GM12878 (cell line): ENCODE measurements at regions not wholly inside any gene's neighbourhood (a gene's known extent, or its start where the extent isn't known, plus 50 kb on each side); places are given as distances from the start of the nearest gene placed in this dataset.

ENCODE experiments used
- ATAC-seq: fragments of 200-7000 bp; cut with Tn5 transposase; 3 replicates; pipeline ENCODE4 v1.9.1; 2020; ENCODE audit warnings: mild to moderate bottlenecking, moderate library complexity
- BruUV-seq: library from RNA; stranded (reverse); fragments of 400-500 nt; replicated peaks from 2 replicates; lab custom pipeline; 2021; lab: Mats Ljungman, UMichigan
- CTCF ChIA-PET: fragments of 300-600 bp; sonication (Branson Sonifier 250); formaldehyde crosslinking; extraction: SDS; loops from one replicate; lab custom pipeline; 2021; ENCODE audit warnings: inconsistent platforms; lab: Yijun Ruan, JAX
- POLR2A ChIA-PET: fragments of 350-600 bp; formaldehyde crosslinking; extraction: SDS; loops from one replicate; lab custom pipeline; 2021; ENCODE audit warnings: inconsistent platforms; lab: Charles Lee
- RAD21 ChIA-PET: fragments of 300-600 bp; sonication (Branson Sonifier 250); formaldehyde crosslinking; loops from one replicate; lab custom pipeline; 2023; ENCODE audit warnings: antibody characterized with exemption; ENCODE audit not compliant: unreplicated experiment; lab: Charles Lee
- SMC1A ChIA-PET: fragments of 300-600 bp; sonication (Branson Sonifier 250); formaldehyde crosslinking; loops from one replicate; lab custom pipeline; 2023; ENCODE audit not compliant: unreplicated experiment, uncharacterized antibody; lab: Charles Lee
- DNase-seq: peaks from one replicate; pipeline ENCODE4 v3.0.0-alpha.2; 2011; ENCODE audit warnings: low read depth, low spot score
- FAIRE-seq: peaks from 3 replicates; lab custom pipeline; 2011; peaks lifted over from hg19 to GRCh38; lab: Jason Lieb, UNC
- H2AFZ ChIP-seq: 2 replicates; pipeline ENCODE4 v1.6.0; 2011; ENCODE audit warnings: low read depth, low read length, control low read depth; ENCODE audit not compliant: control insufficient read depth
- H3K27ac ChIP-seq: 2 replicates; pipeline ENCODE4 v1.5.1; 2011; ENCODE audit warnings: control low read depth; ENCODE audit not compliant: control insufficient read depth, insufficient read depth
- H3K27me3 ChIP-seq, 2 experiments: replicated peaks in 1 of 2; 2 replicates each; pipeline versions ENCODE4 v1.6.0 to v1.6.1; 2011; ENCODE audit warnings: low read length in 1 of 2; ENCODE audit not compliant: control insufficient read depth in 2 of 2, insufficient read depth in 2 of 2
- H3K36me3 ChIP-seq, 2 experiments: 2 replicates each; pipeline ENCODE4 v1.5.1; 2011; ENCODE audit warnings: low read length in 1 of 2; ENCODE audit not compliant: control insufficient read depth in 2 of 2, insufficient read depth in 2 of 2
- H3K4me1 ChIP-seq: 2 replicates; pipeline ENCODE4 v1.6.1; 2011; ENCODE audit warnings: mild to moderate bottlenecking, low read length, moderate library complexity, mixed read lengths; ENCODE audit not compliant: control insufficient read depth, insufficient read depth
- H3K4me2 ChIP-seq: 2 replicates; pipeline ENCODE4 v1.6.0; 2011; ENCODE audit warnings: control low read depth; ENCODE audit not compliant: control insufficient read depth, insufficient read depth
- H3K4me3 ChIP-seq: fragments of 200-600 bp; sonication (generic); 2 replicates; pipeline ENCODE4 v1.5.1; 2016
- H3K79me2 ChIP-seq: 2 replicates; pipeline ENCODE4 v1.6.0; 2011; ENCODE audit warnings: low read length; ENCODE audit not compliant: control insufficient read depth, insufficient read depth
- H3K9ac ChIP-seq: 2 replicates; pipeline ENCODE4 v1.8.0; 2011; ENCODE audit warnings: low read length, control low read depth, mixed read lengths; ENCODE audit not compliant: control insufficient read depth, insufficient read depth
- H3K9me3 ChIP-seq: replicated peaks from 3 replicates; pipeline ENCODE4 v1.5.1; 2011; ENCODE audit warnings: mild to moderate bottlenecking, low read length; ENCODE audit not compliant: control insufficient read depth, insufficient read depth
- H4K20me1 ChIP-seq: 2 replicates; pipeline ENCODE4 v1.6.0; 2011; ENCODE audit not compliant: control insufficient read depth, insufficient read depth
- CUX1 ChIP-seq: IDR thresholded peaks from 2 replicates; pipeline ENCODE4 v1.6.1; 2012; ENCODE audit warnings: improper control_type of control experiment, low read depth, low read length; ENCODE audit not compliant: insufficient replicate concordance
- ELK1 ChIP-seq: IDR thresholded peaks from 2 replicates; pipeline ENCODE4 v1.6.1; 2012; ENCODE audit warnings: low read depth, low read length, improper control_type of control experiment
- GABPA ChIP-seq: IDR thresholded peaks from 2 replicates; pipeline ENCODE4 v1.6.1; 2014; ENCODE audit warnings: antibody characterized with exemption, low read depth, mild to moderate bottlenecking, inconsistent platforms
- KAT2A ChIP-seq: conservative IDR thresholded peaks from 2 replicates; pipeline ENCODE4 v1.6.1; 2011; ENCODE audit warnings: low read depth, low read length; ENCODE audit not compliant: control insufficient read depth
- KDM1A ChIP-seq: fragments of 200-600 bp; sonication (generic); IDR thresholded peaks from 2 replicates; pipeline ENCODE4 v1.6.1; 2016; ENCODE audit warnings: borderline replicate concordance
- PBX3 ChIP-seq: IDR thresholded peaks from 2 replicates; pipeline ENCODE4 v1.6.1; 2011; ENCODE audit warnings: mild to moderate bottlenecking, low read depth, low read length, moderate library complexity; ENCODE audit not compliant: insufficient replicate concordance
- POLR2A ChIP-seq: IDR thresholded peaks from 2 replicates; pipeline ENCODE4 v1.6.1; 2011; ENCODE audit warnings: low read depth, mild to moderate bottlenecking, low read length
- SMAD5 ChIP-seq: IDR thresholded peaks from 2 replicates; pipeline ENCODE4 v1.6.1; 2016; ENCODE audit warnings: antibody characterized with exemption, low read depth
- STAT3 ChIP-seq: IDR thresholded peaks from 2 replicates; pipeline ENCODE4 v1.6.1; 2011; ENCODE audit warnings: low read depth, low read length, improper control_type of control experiment
- SUPT20H ChIP-seq: IDR thresholded peaks from 2 replicates; pipeline ENCODE4 v1.6.1; 2011; ENCODE audit warnings: low read depth, mild to moderate bottlenecking, low read length, moderate library complexity, borderline replicate concordance; ENCODE audit not compliant: control insufficient read depth
- WRNIP1 ChIP-seq: IDR thresholded peaks from 2 replicates; pipeline ENCODE4 v1.6.1; 2011; ENCODE audit warnings: low read depth, low read length, improper control_type of control experiment, borderline replicate concordance
- YBX1 ChIP-seq: fragments of 450-650 bp; IDR thresholded peaks from 2 replicates; pipeline ENCODE4 v1.6.1; 2016; ENCODE audit warnings: antibody characterized with exemption
- ZNF207 ChIP-seq: fragments of 450-650 bp; IDR thresholded peaks from 2 replicates; pipeline ENCODE4 v1.6.1; 2014; ENCODE audit warnings: antibody characterized with exemption, mild to moderate bottlenecking, borderline replicate concordance
- WGBS: methylation state at CpG from one replicate; pipeline ENCODE4 v1.1.6; 2016; ENCODE audit warnings: low lambda C conversion rate; ENCODE audit not compliant: insufficient replicate concordance, insufficient coverage; ENCODE audit errors: missing lambda C conversion rate; 5-methylcytosine and 5-hydroxymethylcytosine counted together
- in situ Hi-C: fragments of 300-500 bp; cut with MboI; formaldehyde crosslinking; loops from 9 replicates; pipeline ENCODE4 v1.14.3; 2018; ENCODE audit warnings: mixed read lengths
- intact Hi-C: fragments of 100-400 bp; cut with micrococcal nuclease; formaldehyde crosslinking; loops from one replicate; pipeline ENCODE4 v1.14.2; 2022; ENCODE audit not compliant: unreplicated experiment
- TF ChIP-seq, protein P1 (sequence below): fragments of 450-650 bp; IDR thresholded peaks from 2 replicates; pipeline ENCODE4 v1.6.1; 2017; ENCODE audit warnings: antibody characterized with exemption, mild to moderate bottlenecking, moderate library complexity

- no peaks in the 10 kb centered on the region for H3K9me3 ChIP-seq
- FAIRE-seq (no peak), DNase-seq (no peak), ATAC-seq (no peak)
- CTCF ChIA-PET: no interaction called here
- WGBS: 8% methylated on average over 5 of the region's 5 CpGs
- H3K9ac ChIP-seq: no peak overlapping the region
- no TSS peak for BruUV-seq
- H4K20me1 ChIP-seq: no peaks in the 10 kb centered on the region
- H3K4me2 ChIP-seq: no peak overlapping the region
- intact Hi-C loops (no loop called here), in situ Hi-C loops (no loop called here)
- H3K79me2 ChIP-seq: no peaks in the 10 kb centered on the region
- H3K27me3 ChIP-seq: no peaks in the 10 kb centered on the region
- POLR2A ChIA-PET: no interaction called here
- no peak overlapping the region for H3K4me3 ChIP-seq
- H3K4me1 ChIP-seq: no peaks in the 10 kb centered on the region
- no peak overlapping the region for H3K27ac ChIP-seq
- no peak for TF ChIP-seq CUX1
- no peak for TF ChIP-seq STAT3
- TF ChIP-seq, protein P1, sequence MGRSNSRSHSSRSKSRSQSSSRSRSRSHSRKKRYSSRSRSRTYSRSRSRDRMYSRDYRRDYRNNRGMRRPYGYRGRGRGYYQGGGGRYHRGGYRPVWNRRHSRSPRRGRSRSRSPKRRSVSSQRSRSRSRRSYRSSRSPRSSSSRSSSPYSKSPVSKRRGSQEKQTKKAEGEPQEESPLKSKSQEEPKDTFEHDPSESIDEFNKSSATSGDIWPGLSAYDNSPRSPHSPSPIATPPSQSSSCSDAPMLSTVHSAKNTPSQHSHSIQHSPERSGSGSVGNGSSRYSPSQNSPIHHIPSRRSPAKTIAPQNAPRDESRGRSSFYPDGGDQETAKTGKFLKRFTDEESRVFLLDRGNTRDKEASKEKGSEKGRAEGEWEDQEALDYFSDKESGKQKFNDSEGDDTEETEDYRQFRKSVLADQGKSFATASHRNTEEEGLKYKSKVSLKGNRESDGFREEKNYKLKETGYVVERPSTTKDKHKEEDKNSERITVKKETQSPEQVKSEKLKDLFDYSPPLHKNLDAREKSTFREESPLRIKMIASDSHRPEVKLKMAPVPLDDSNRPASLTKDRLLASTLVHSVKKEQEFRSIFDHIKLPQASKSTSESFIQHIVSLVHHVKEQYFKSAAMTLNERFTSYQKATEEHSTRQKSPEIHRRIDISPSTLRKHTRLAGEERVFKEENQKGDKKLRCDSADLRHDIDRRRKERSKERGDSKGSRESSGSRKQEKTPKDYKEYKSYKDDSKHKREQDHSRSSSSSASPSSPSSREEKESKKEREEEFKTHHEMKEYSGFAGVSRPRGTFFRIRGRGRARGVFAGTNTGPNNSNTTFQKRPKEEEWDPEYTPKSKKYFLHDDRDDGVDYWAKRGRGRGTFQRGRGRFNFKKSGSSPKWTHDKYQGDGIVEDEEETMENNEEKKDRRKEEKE: no peak
- TF ChIP-seq ZNF207: no peak
- no peak for TF ChIP-seq KDM1A
- no peak for TF ChIP-seq PBX3
- no peak for TF ChIP-seq ELK1
- no peak for TF ChIP-seq SMAD5
- no peak for TF ChIP-seq SUPT20H
- TF ChIP-seq KAT2A: no peak
- TF ChIP-seq WRNIP1: no peak
- TF ChIP-seq GABPA: no peak
- no peak for TF ChIP-seq YBX1
- no peak for TF ChIP-seq POLR2A
- no peak overlapping the region for H2AFZ ChIP-seq
- RAD21 ChIA-PET: no interaction called here
- SMC1A ChIA-PET: no interaction called here
- no peaks in the 10 kb centered on the region for H3K36me3 ChIP-seq
These were observed 522.6 kb downstream of the BNC2 start for GRCh38 chr9:16347886-16348285.
